Activated CD8-positive, alpha-beta memory T cell treated with anti-CD3 and anti-CD28 coated beads, Interleukin-2, amount 50 U/mL, for 48 hours (primary cell): ENCODE measurements at regions not wholly inside any gene's neighbourhood (a gene's known extent, or its start where the extent isn't known, plus 50 kb on each side); places are given as distances from the start of the nearest gene placed in this dataset.
A peak's percentile ranks its signal among the peaks of the same experiment; 100 is the strongest.
"Not testable (repeated sequence)": the region's sequence is repeated elsewhere in the genome, so short reads cannot be mapped to it uniquely, and the experiment has no call there.

ENCODE experiments used
- DNase-seq: peaks from one replicate; pipeline ENCODE4 v3.0.0-alpha.2; 2020

GRCh38 chrY:21034151-21035061 lies 278.5 kb downstream of the RPS4Y2 start:
- peak; percentile 50 for DNase-seq

- not testable (repeated sequence) for DNase-seq
Measured at GRCh38 chrY:21037398-21037797, 281.5 kb downstream of the RPS4Y2 start.

- no peak for DNase-seq
Measured at GRCh38 chrY:21039811-21040210, 283.9 kb downstream of the RPS4Y2 start.

- DNase-seq: not testable (repeated sequence)
Measured at GRCh38 chrY:21040711-21041110, 284.8 kb downstream of the RPS4Y2 start.

DNA sequence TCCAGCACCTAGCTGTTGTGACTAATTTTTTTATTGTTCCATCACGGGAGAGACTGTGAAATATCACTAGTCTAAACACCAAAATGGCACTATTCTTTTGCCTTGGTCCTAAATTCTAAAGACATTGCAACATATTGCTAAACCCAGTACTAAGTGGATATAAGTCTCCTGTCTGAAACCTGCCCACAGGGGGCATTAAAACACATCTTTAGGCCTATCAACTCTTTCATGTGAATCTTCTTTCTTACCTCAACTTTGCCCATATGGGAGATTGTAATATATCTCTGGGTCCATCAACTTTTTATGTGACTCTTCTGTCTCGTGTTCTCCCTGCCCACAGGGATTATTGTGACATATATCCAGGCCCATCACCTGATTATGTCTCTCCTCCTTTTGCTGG lies 317.2 kb downstream of the RPS4Y2 start:
- DNase-seq: no peak

GRCh38 chrY:21073641-21074260 lies 317.8 kb downstream of the RPS4Y2 start:
- no peak for DNase-seq

DNA sequence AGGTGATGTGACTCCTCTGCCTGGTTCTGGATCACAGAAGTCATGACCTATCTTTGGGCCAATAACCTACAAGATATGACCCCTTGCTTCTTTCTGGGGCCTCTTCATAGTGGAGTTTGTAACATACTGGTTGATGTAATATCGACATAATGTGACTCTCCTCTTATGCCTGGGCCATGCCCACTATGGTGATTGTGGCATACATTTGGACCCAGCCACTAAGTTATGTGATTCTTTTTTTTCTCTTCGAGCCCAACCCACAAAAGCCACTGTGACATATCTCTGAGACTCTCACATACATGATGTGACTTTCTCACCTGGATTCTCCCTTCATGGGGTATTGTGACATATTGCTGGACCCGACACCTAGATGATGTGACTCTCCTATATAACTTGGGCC lies 319.8 kb downstream of the RPS4Y2 start:
- no peak for DNase-seq

GRCh38 chrY:21079670-21080069 lies 323.8 kb downstream of the RPS4Y2 start:
- no peak for DNase-seq

DNA sequence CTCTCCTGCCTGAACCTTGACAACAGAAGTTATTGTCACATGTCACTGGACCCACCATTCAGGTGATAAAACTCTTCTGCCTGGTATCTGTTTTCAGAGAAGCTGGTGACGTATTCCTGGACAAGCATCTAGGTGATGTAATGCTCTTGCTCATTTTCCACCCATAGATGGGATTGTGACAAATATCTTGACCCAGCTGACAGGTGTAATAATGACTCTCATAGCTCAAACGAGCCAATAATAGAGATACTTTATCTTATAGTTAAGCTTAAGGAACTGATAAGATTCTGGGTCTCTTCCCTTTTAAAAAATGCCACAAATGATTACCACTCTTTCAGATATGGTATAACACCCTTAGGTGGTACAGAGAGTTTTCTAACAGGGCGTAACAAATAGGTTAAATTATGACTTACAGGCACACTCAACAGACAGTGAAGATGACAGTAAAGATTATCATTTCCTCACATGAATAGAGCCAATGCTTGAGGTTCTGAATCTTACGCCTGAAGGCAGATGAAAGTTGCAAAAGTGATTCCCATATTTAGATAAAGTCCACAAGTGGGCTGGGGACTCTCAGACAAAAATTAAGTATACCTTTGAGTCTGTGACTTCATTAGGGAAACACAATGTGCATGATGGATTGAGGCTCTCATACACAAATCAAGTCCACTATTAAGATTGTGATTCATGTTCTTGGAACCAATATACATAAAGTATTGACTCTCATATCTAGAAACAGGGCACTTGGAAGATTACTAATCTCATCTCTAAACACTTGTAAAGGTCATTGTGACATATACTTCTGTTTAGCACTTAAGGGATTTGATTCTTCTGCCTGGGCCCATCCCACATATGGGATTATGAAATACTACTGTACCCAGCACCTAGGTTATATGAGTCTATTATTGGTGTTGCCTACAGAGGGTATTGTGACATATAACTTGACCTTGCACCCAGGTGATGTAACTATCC lies 326.0 kb downstream of the RPS4Y2 start:
- no peak for DNase-seq

- DNase-seq: no peak
Measured at GRCh38 chrY:21082639-21083038, 326.7 kb downstream of the RPS4Y2 start.

DNA sequence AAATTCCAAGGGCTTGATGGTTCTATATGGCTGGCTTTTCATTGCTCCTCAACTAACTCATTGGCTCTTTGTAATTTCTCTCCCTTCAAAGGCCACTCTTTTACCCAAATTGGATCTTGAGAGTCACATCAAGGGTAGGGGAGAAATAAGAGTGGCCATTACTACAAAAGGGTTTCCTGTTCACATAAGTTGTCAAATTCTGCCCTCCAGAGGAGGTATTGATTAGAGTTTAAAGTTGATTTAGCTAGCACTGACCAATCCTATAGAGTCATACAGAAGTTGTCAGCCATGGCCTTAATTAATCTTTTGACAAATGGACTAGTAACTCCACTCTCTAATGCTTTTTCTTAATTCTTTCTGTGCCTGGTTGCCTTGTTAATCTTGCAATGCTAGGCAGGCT lies 336.0 kb downstream of the RPS4Y2 start:
- DNase-seq: no peak

DNA sequence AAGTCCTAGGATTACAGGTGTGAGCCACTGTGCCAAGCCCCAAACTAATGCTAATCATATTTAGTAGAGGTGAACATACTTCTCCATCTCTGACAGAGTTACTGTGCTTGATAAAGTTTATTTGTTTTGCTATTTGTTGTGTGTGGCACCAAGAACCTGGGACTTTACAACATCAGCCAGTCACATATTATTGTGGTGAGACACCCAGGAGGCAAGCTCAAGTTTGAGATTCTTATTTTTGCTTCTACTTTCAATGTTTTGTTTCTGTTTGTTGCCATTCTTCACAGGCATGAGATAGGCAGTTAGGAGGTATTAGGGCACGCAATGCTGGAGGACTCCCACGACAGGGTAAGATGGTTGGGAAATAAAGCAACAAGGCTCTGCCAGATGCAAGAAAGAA lies 346.6 kb downstream of the RPS4Y2 start:
- DNase-seq: no peak

DNA sequence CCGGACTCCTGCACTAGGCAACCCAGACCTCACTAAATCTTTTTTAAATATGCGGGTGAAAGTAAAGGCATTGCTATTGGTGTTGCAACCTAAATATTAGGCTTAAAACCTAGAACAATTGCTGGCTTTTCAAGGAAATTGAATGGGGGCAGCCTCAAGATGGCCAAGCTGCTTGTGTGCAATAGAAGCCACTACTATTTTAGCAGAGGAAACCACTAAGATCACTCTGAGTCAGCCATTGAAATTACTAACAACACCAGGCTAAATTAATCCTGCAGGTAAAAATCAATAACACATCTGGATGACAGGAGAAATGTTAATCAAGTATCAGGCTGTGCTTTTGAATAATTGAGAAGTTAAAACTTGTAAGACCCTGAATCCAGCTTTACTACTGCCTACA lies 348.0 kb downstream of the RPS4Y2 start:
- no peak for DNase-seq

- no peak for DNase-seq
Measured at GRCh38 chrY:21105529-21105928, 349.6 kb downstream of the RPS4Y2 start.

- no peak for DNase-seq
Measured at GRCh38 chrY:21111313-21111712, 355.4 kb downstream of the RPS4Y2 start.

- DNase-seq: no peak
Measured at GRCh38 chrY:21121065-21121464, 365.2 kb downstream of the RPS4Y2 start.

DNA sequence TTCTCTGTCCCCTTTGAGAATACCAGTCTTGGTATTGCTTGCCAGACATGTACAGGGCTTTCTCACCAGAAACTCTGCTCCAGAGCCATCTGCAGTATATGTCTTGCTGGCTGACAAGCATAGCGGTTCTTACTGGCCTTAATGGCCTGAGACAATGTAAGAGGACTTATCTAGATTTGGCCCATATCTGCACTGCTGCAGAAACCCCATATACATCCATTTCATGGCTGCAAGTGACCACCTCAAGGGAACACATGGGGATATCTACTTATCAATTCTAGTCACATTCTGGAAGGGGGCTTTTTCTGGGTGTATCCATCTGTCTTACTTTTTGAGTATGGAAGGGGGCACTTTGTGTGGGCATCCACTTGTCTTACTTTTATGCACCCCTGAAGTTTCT lies 375.5 kb upstream of the RBMY1B start:
- DNase-seq: no peak

- no peak for DNase-seq
Measured at GRCh38 chrY:21138056-21138758, 372.9 kb upstream of the RBMY1B start.

- DNase-seq: no peak
Measured at GRCh38 chrY:21146331-21146730, 364.8 kb upstream of the RBMY1B start.

DNA sequence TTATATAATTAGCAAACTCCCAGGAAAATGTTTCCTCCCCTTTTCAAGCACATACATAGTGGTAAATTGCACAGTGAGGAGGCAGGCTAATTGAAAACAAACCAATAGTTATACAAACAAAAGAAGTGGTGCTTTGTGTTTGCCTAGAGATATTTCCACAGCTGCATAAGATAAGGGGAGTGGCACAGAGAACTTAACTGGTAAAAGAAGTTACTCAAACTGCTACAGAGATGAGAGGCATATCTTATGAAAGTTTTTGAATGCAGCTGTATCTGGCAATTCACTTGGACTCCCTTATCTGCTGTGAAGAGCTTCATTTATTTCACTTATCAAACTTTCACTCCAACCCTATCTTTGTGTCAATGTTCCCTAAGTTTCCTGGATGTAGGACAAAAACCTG lies 361.2 kb upstream of the RBMY1B start:
- DNase-seq: no peak

- DNase-seq: no peak
Measured at GRCh38 chrY:21169821-21170220, 341.3 kb upstream of the RBMY1B start.

GRCh38 chrY:21174697-21175463 lies 336.3 kb upstream of the RBMY1B start:
- DNase-seq: no peak
